Ovary (tissue), 3 donors: ENCODE measurements at regions not wholly inside any gene's neighbourhood (a gene's known extent, or its start where the extent isn't known, plus 50 kb on each side); places are given as distances from the start of the nearest gene placed in this dataset.

Experiments
- CTCF ChIP-seq, 3 donors: fragments of 450-650 bp in 2 of 3; fragments of 200-600 bp in 1 of 3; IDR thresholded peaks; one replicate each; pipeline versions ENCODE4 v1.5.1 to v1.8.0; 2016 to 2022; ENCODE audit warnings: antibody characterized with exemption in 3 of 3, mild to moderate bottlenecking in 1 of 3
- POLR2A ChIP-seq: fragments of 450-650 bp; IDR thresholded peaks from one replicate; pipeline ENCODE4 v1.6.1; 2017; ENCODE audit warnings: antibody characterized with exemption, mild to moderate bottlenecking, moderate library complexity
- donor health status: DM: no; HTN: no; CAD: no.

DNA sequence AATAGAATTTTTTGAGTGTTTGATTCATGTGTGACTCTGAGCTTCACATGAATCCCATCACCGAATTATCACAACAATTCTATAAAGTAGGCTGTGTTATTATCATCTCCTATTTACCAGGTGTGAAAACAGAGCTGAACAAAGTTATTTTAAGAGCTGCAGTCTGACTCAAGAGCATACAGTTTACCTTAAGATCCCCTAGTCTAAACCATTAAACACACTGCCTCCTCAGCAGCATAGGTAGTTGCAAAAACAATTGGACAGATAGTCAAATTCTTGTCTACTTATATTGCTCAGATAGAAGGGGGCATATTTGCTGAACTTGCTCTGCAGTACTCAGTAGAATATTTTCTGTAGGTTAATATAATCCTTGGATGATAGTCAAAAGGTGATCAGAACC is 219.8 kb upstream of the ATP2B1 start:
- TF ChIP-seq CTCF (IDR thresholded peaks at IDR 0.05) (no peak), POLR2A (no peak)
